ENCODE measurements at regions not wholly inside any gene's neighbourhood (a gene's known extent, or its start where the extent isn't known, plus 50 kb on each side); places are given as distances from the start of the nearest gene placed in this dataset.
"Not testable (repeated sequence)": the region's sequence is repeated elsewhere in the genome, so short reads cannot be mapped to it uniquely, and the experiment has no call there.

- H3K9me3 ChIP-seq (ENCODE audit: low read length): no peaks in the 10 kb centered on the region
- H3K4me3 ChIP-seq (ENCODE audit: low read length): no peak overlapping the region
- no peak overlapping the region for H2AFZ ChIP-seq (ENCODE audit: low read depth, low read length)
- peaks cover 26% of the 10 kb centered on the region for H3K27me3 ChIP-seq (ENCODE audit: insufficient read depth, low read length)
- H3K36me3 ChIP-seq (ENCODE audit: insufficient read depth, low read length): no peaks in the 10 kb centered on the region
- no peaks in the 10 kb centered on the region for H3K4me1 ChIP-seq (ENCODE audit: insufficient read depth, low read length)
Observed at GRCh38 chr22:22067192-22067591, 84.6 kb upstream of the TOP3B start.

GRCh38 chr22:22064580-22064979, 82.0 kb upstream of the TOP3B start:
- Histone ChIP-seq H2AFZ (ENCODE audit: low read depth, low read length) (no peak overlapping the region), H3K27me3 (ENCODE audit: insufficient read depth, low read length) (peaks cover 21% of the 10 kb centered on the region), H3K36me3 (ENCODE audit: insufficient read depth, low read length) (no peaks in the 10 kb centered on the region), H3K4me1 (ENCODE audit: insufficient read depth, low read length) (peaks cover 24% of the 10 kb centered on the region), H3K9me3 (ENCODE audit: low read length) (no peaks in the 10 kb centered on the region), H3K4me3 (ENCODE audit: low read length) (no peak overlapping the region)

GRCh38 chr22:22062306-22062793, 79.8 kb upstream of the TOP3B start:
- H3K36me3 ChIP-seq (ENCODE audit: insufficient read depth, low read length): no peaks in the 10 kb centered on the region
- peaks cover 46% of the 10 kb centered on the region for H3K4me1 ChIP-seq (ENCODE audit: insufficient read depth, low read length)
- no peak overlapping the region for H3K4me3 ChIP-seq (ENCODE audit: low read length)
- no peaks in the 10 kb centered on the region for H3K9me3 ChIP-seq (ENCODE audit: low read length)
- no peak overlapping the region for H2AFZ ChIP-seq (ENCODE audit: low read depth, low read length)
- peaks cover 6% of the 10 kb centered on the region for H3K27me3 ChIP-seq (ENCODE audit: insufficient read depth, low read length)

- H3K4me1 ChIP-seq (ENCODE audit: insufficient read depth, low read length): peaks cover 54% of the 10 kb centered on the region
- peak overlapping the region; percentile 1 for H3K4me3 ChIP-seq (ENCODE audit: low read length)
- H2AFZ ChIP-seq (ENCODE audit: low read depth, low read length): peak overlapping the region; percentile 4
- H3K36me3 ChIP-seq (ENCODE audit: insufficient read depth, low read length): no peaks in the 10 kb centered on the region
- H3K9me3 ChIP-seq (ENCODE audit: low read length): no peaks in the 10 kb centered on the region
- no peaks in the 10 kb centered on the region for H3K27me3 ChIP-seq (ENCODE audit: insufficient read depth, low read length)
Observed at GRCh38 chr22:22061085-22062077, 78.8 kb upstream of the TOP3B start.

- Histone ChIP-seq H3K36me3 (ENCODE audit: insufficient read depth, low read length) (no peaks in the 10 kb centered on the region), H3K4me1 (ENCODE audit: insufficient read depth, low read length) (peaks cover 54% of the 10 kb centered on the region), H3K9me3 (ENCODE audit: low read length) (no peaks in the 10 kb centered on the region), H3K4me3 (ENCODE audit: low read length) (no peak overlapping the region), H2AFZ (ENCODE audit: low read depth, low read length) (peak overlapping the region; percentile 4), H3K27me3 (ENCODE audit: insufficient read depth, low read length) (no peaks in the 10 kb centered on the region)
Observed at GRCh38 chr22:22060200-22061084, 77.9 kb upstream of the TOP3B start.

GRCh38 chr22:22059291-22060002, 76.9 kb upstream of the TOP3B start:
- no peaks in the 10 kb centered on the region for H3K27me3 ChIP-seq (ENCODE audit: insufficient read depth, low read length)
- no peak overlapping the region for H2AFZ ChIP-seq (ENCODE audit: low read depth, low read length)
- H3K4me3 ChIP-seq (ENCODE audit: low read length): no peak overlapping the region
- H3K9me3 ChIP-seq (ENCODE audit: low read length): no peaks in the 10 kb centered on the region
- H3K36me3 ChIP-seq (ENCODE audit: insufficient read depth, low read length): no peaks in the 10 kb centered on the region
- peaks cover 54% of the 10 kb centered on the region for H3K4me1 ChIP-seq (ENCODE audit: insufficient read depth, low read length)

GRCh38 chr22:22058633-22059290, 76.2 kb upstream of the TOP3B start:
- no peak overlapping the region for H3K4me3 ChIP-seq (ENCODE audit: low read length)

GRCh38 chr22:22057617-22058378, 75.2 kb upstream of the TOP3B start:
- Histone ChIP-seq H3K27me3 (ENCODE audit: insufficient read depth, low read length) (no peaks in the 10 kb centered on the region), H3K36me3 (ENCODE audit: insufficient read depth, low read length) (no peaks in the 10 kb centered on the region), H2AFZ (ENCODE audit: low read depth, low read length) (no peak overlapping the region), H3K4me1 (ENCODE audit: insufficient read depth, low read length) (peaks cover 54% of the 10 kb centered on the region), H3K4me3 (ENCODE audit: low read length) (no peak overlapping the region), H3K9me3 (ENCODE audit: low read length) (no peaks in the 10 kb centered on the region)

More at GRCh38 chr22:22058633-22059290, 76.2 kb upstream of the TOP3B start:
- no peaks in the 10 kb centered on the region for H3K27me3 ChIP-seq (ENCODE audit: insufficient read depth, low read length)
- H3K9me3 ChIP-seq (ENCODE audit: low read length): no peaks in the 10 kb centered on the region
- no peak overlapping the region for H2AFZ ChIP-seq (ENCODE audit: low read depth, low read length)
- peaks cover 54% of the 10 kb centered on the region for H3K4me1 ChIP-seq (ENCODE audit: insufficient read depth, low read length)
- H3K36me3 ChIP-seq (ENCODE audit: insufficient read depth, low read length): no peaks in the 10 kb centered on the region

GRCh38 chr22:22056809-22057594, 74.4 kb upstream of the TOP3B start:
- H3K27me3 ChIP-seq (ENCODE audit: insufficient read depth, low read length); H3K4me3 ChIP-seq (ENCODE audit: low read length): not testable (repeated sequence)

GRCh38 chr22:22052548-22053139, 70.1 kb upstream of the TOP3B start:
- H3K4me1 ChIP-seq (ENCODE audit: insufficient read depth, low read length): peaks cover 11% of the 10 kb centered on the region
- H2AFZ ChIP-seq (ENCODE audit: low read depth, low read length); H3K36me3 ChIP-seq (ENCODE audit: insufficient read depth, low read length); H3K27me3 ChIP-seq (ENCODE audit: insufficient read depth, low read length); H3K4me3 ChIP-seq (ENCODE audit: low read length); H3K9me3 ChIP-seq (ENCODE audit: low read length): not testable (repeated sequence)

More at GRCh38 chr22:22056809-22057594, 74.4 kb upstream of the TOP3B start:
- peak overlapping the region; percentile 59 for H2AFZ ChIP-seq (ENCODE audit: low read depth, low read length)
- H3K9me3 ChIP-seq (ENCODE audit: low read length); H3K36me3 ChIP-seq (ENCODE audit: insufficient read depth, low read length): not testable (repeated sequence)
- H3K4me1 ChIP-seq (ENCODE audit: insufficient read depth, low read length): peaks cover 53% of the 10 kb centered on the region

GRCh38 chr22:22051032-22051431, 68.4 kb upstream of the TOP3B start:
- not testable (repeated sequence) for H3K27me3 ChIP-seq (ENCODE audit: insufficient read depth, low read length); H3K36me3 ChIP-seq (ENCODE audit: insufficient read depth, low read length)

More at GRCh38 chr22:22051032-22051431, 68.4 kb upstream of the TOP3B start:
- H2AFZ ChIP-seq (ENCODE audit: low read depth, low read length); H3K4me1 ChIP-seq (ENCODE audit: insufficient read depth, low read length); H3K4me3 ChIP-seq (ENCODE audit: low read length); H3K9me3 ChIP-seq (ENCODE audit: low read length): not testable (repeated sequence)
